H9 (cell line): ENCODE measurements at regions not wholly inside any gene's neighbourhood (a gene's known extent, or its start where the extent isn't known, plus 50 kb on each side); places are given as distances from the start of the nearest gene placed in this dataset.

Experiments
- DNase-seq: peaks from one replicate; pipeline ENCODE4 v3.0.0-alpha.2; 2017
- H2AFZ ChIP-seq: one replicate; pipeline ENCODE4 v1.6.1; 2013; ENCODE audit warnings: mild to moderate bottlenecking, low read length, control low read depth, moderate library complexity
- H2AK5ac ChIP-seq: 2 replicates; pipeline ENCODE4 v1.6.1; 2013; ENCODE audit warnings: low read length, control low read depth, mixed read lengths; ENCODE audit not compliant: insufficient read length
- H2BK120ac ChIP-seq: one replicate; pipeline ENCODE4 v1.6.1; 2013; ENCODE audit warnings: low read depth, mild to moderate bottlenecking, low read length, control low read depth, inconsistent platforms; ENCODE audit not compliant: poor library complexity, severe bottlenecking
- H2BK12ac ChIP-seq: 2 replicates; pipeline ENCODE4 v1.6.1; 2013; ENCODE audit warnings: low read length, control low read depth, mixed read lengths, low read depth; ENCODE audit not compliant: insufficient read length
- H2BK15ac ChIP-seq: 2 replicates; pipeline ENCODE4 v1.6.1; 2013; ENCODE audit warnings: low read depth, low read length, control low read depth
- H2BK20ac ChIP-seq: one replicate; pipeline ENCODE4 v1.6.1; 2013; ENCODE audit warnings: low read depth, mild to moderate bottlenecking, low read length, control low read depth, inconsistent platforms; ENCODE audit not compliant: poor library complexity, severe bottlenecking
- H2BK5ac ChIP-seq: 2 replicates; pipeline ENCODE4 v1.6.1; 2013; ENCODE audit warnings: low read length, control low read depth, mixed read lengths; ENCODE audit not compliant: insufficient read length
- H3K14ac ChIP-seq: 2 replicates; pipeline ENCODE4 v1.6.1; 2013; ENCODE audit warnings: low read length, control low read depth; ENCODE audit not compliant: insufficient read depth
- H3K18ac ChIP-seq: 2 replicates; pipeline ENCODE4 v1.6.1; 2013; ENCODE audit warnings: low read depth, mild to moderate bottlenecking, mixed read lengths, low read length, control low read depth; ENCODE audit not compliant: insufficient read length
- H3K23ac ChIP-seq: 2 replicates; pipeline ENCODE4 v1.6.1; 2013; ENCODE audit warnings: low read length, control low read depth, mixed read lengths, low read depth; ENCODE audit not compliant: insufficient read length
- H3K23me2 ChIP-seq: 2 replicates; pipeline ENCODE4 v1.6.1; 2013; ENCODE audit warnings: low read depth, mild to moderate bottlenecking, mixed read lengths, low read length, control low read depth; ENCODE audit not compliant: insufficient read length, poor library complexity, severe bottlenecking
- H3K27ac ChIP-seq: 2 replicates; pipeline ENCODE4 v1.5.1; 2013; ENCODE audit warnings: low read length, control low read depth, mixed read lengths, low read depth; ENCODE audit not compliant: insufficient read length
- H3K27me3 ChIP-seq: 2 replicates; pipeline ENCODE4 v1.6.1; 2013; ENCODE audit warnings: low read length, control low read depth, inconsistent platforms; ENCODE audit not compliant: insufficient read depth
- H3K4ac ChIP-seq: 2 replicates; pipeline ENCODE4 v1.6.1; 2013; ENCODE audit warnings: low read depth, mild to moderate bottlenecking, control low read depth, inconsistent platforms, low read length, moderate library complexity
- H3K4me1 ChIP-seq: 2 replicates; pipeline ENCODE4 v1.6.1; 2013; ENCODE audit warnings: low read length, control low read depth, inconsistent platforms; ENCODE audit not compliant: insufficient read depth
- H3K4me2 ChIP-seq: 2 replicates; pipeline ENCODE4 v1.6.1; 2013; ENCODE audit warnings: low read length, control low read depth, mixed read lengths; ENCODE audit not compliant: insufficient read length, insufficient read depth
- H3K56ac ChIP-seq: 2 replicates; pipeline ENCODE4 v1.6.1; 2013; ENCODE audit warnings: low read depth, mild to moderate bottlenecking, mixed read lengths, low read length, control low read depth; ENCODE audit not compliant: insufficient read length
- H3K79me1 ChIP-seq: 2 replicates; pipeline ENCODE4 v1.6.1; 2013; ENCODE audit warnings: low read depth, mild to moderate bottlenecking, moderate library complexity, low read length, control low read depth, inconsistent platforms; ENCODE audit not compliant: insufficient read depth, poor library complexity, severe bottlenecking
- H3K79me2 ChIP-seq: 2 replicates; pipeline ENCODE4 v1.6.1; 2013; ENCODE audit warnings: low read length, control low read depth, inconsistent platforms; ENCODE audit not compliant: insufficient read depth
- H3K9ac ChIP-seq: 2 replicates; pipeline ENCODE4 v1.6.1; 2013; ENCODE audit warnings: low read length, control low read depth, mixed read lengths; ENCODE audit not compliant: insufficient read length; ENCODE audit errors: extremely low read depth
- H3K9me3 ChIP-seq: one replicate; pipeline ENCODE4 v1.6.1; 2013; ENCODE audit warnings: low read depth, low read length, inconsistent platforms; ENCODE audit not compliant: control insufficient read depth
- H3T11ph ChIP-seq: one replicate; pipeline ENCODE4 v1.6.1; 2013; ENCODE audit warnings: mild to moderate bottlenecking, low read length, control low read depth, inconsistent platforms
- H4K20me1 ChIP-seq: one replicate; pipeline ENCODE4 v1.6.1; 2013; ENCODE audit not compliant: control insufficient read depth, insufficient read length, insufficient read depth
- H4K5ac ChIP-seq: 2 replicates; pipeline ENCODE4 v1.6.1; 2013; ENCODE audit warnings: low read depth, mild to moderate bottlenecking, mixed read lengths, low read length, control low read depth; ENCODE audit not compliant: insufficient read length
- H4K8ac ChIP-seq: replicated peaks from 2 replicates; pipeline ENCODE4 v1.6.1; 2013; ENCODE audit warnings: low read length, control low read depth, mixed read lengths, low read depth; ENCODE audit not compliant: insufficient read length
- H4K91ac ChIP-seq: 2 replicates; pipeline ENCODE4 v1.6.1; 2013; ENCODE audit warnings: low read depth, mild to moderate bottlenecking, moderate library complexity, mixed read lengths, low read length, control low read depth; ENCODE audit not compliant: insufficient read length
- H3K27ac Mint-ChIP-seq, 3 experiments: 2 replicates in 2 of 3; 3 replicates in 1 of 3; pipeline ENCODE4 v1.8.0; 2020 to 2021; ENCODE audit warnings: mixed read lengths in 3 of 3, mild to moderate bottlenecking in 1 of 3, moderate library complexity in 1 of 3
- H3K27me3 Mint-ChIP-seq: 2 replicates; pipeline ENCODE4 v1.8.0; 2021; ENCODE audit warnings: low read depth, mild to moderate bottlenecking, moderate library complexity, mixed read lengths
- H3K36me3 Mint-ChIP-seq, 3 experiments: 2 replicates in 2 of 3; 3 replicates in 1 of 3; pipeline ENCODE4 v1.8.0; 2020 to 2021; ENCODE audit warnings: low read depth in 3 of 3, mixed read lengths in 3 of 3; ENCODE audit not compliant: insufficient read depth in 1 of 3
- H3K4me1 Mint-ChIP-seq, 2 experiments: 2 replicates each; pipeline ENCODE4 v1.8.0; 2020; ENCODE audit warnings: mixed read lengths in 2 of 2
- H3K4me3 Mint-ChIP-seq, 2 experiments: 2 replicates in 1 of 2; 3 replicates in 1 of 2; pipeline ENCODE4 v1.8.0; 2020 to 2021; ENCODE audit warnings: mild to moderate bottlenecking in 2 of 2, mixed read lengths in 2 of 2, moderate library complexity in 1 of 2
- H3K9me3 Mint-ChIP-seq, 2 experiments: 2 replicates in 1 of 2; 3 replicates in 1 of 2; pipeline ENCODE4 v1.8.0; 2020; ENCODE audit warnings: mild to moderate bottlenecking in 2 of 2, mixed read lengths in 2 of 2, moderate library complexity in 1 of 2
- CTCF ChIP-seq: fragments of 200-600 bp; sonication (generic); conservative IDR thresholded peaks from 3 replicates; pipeline ENCODE4 v1.8.0; 2021; ENCODE audit warnings: antibody characterized with exemption, mild to moderate bottlenecking
- WGBS: extraction: QIAGEN DNeasy Blood & Tissue Kit; methylation state at CpG from one replicate; pipeline ENCODE4 v1.1.7; 2013; ENCODE audit warnings: missing lambda C conversion rate, low lambda C conversion rate, mixed read lengths; ENCODE audit not compliant: insufficient read length; ENCODE audit errors: extremely low coverage; 5-methylcytosine and 5-hydroxymethylcytosine counted together

GRCh38 chr7:125602441-125602840, 672.8 kb upstream of the POT1 start:
- no peak overlapping the region for H2BK12ac ChIP-seq
- Mint-ChIP-seq H3K9me3 (no peaks in the 10 kb centered on the region), H3K4me3 (no peak overlapping the region), H3K27me3 (no peaks in the 10 kb centered on the region), H3K36me3 (no peaks in the 10 kb centered on the region), H3K4me1 (peaks cover 0 to 4% of the 10 kb centered on the region in 2 experiments; a peak in 1 of 4 replicates), H3K27ac (no peak overlapping the region)
- no peak overlapping the region for H4K8ac ChIP-seq
- H4K5ac ChIP-seq = no peak overlapping the region
- no peak overlapping the region for H3K14ac ChIP-seq
- no peaks in the 10 kb centered on the region for H3K79me2 ChIP-seq
- no peak overlapping the region for H3K56ac ChIP-seq
- no peak for DNase-seq
- H3K4me2 ChIP-seq = no peak overlapping the region
- H4K91ac ChIP-seq = no peak overlapping the region
- WGBS = no CpG with 5 or more reads among the region's 1 CpG
- no peak overlapping the region for H3T11ph ChIP-seq
- H3K9me3 ChIP-seq = no peaks in the 10 kb centered on the region
- H3K23ac ChIP-seq = no peak overlapping the region
- no peak overlapping the region for H3K4ac ChIP-seq
- no peaks in the 10 kb centered on the region for H3K79me1 ChIP-seq
- no peak overlapping the region for H2AK5ac ChIP-seq
- no peak overlapping the region for H2BK5ac ChIP-seq
- no peak for TF ChIP-seq CTCF
- H2BK15ac ChIP-seq = no peak overlapping the region
- no peak overlapping the region for H3K27ac ChIP-seq
- no peaks in the 10 kb centered on the region for H3K4me1 ChIP-seq
- no peaks in the 10 kb centered on the region for H3K23me2 ChIP-seq
- no peaks in the 10 kb centered on the region for H3K27me3 ChIP-seq
- H2BK120ac ChIP-seq = no peak overlapping the region
- no peak overlapping the region for H2BK20ac ChIP-seq
- no peak overlapping the region for H3K18ac ChIP-seq
- no peaks in the 10 kb centered on the region for H4K20me1 ChIP-seq
- no peak overlapping the region for H2AFZ ChIP-seq
- no peak overlapping the region for H3K9ac ChIP-seq
